Activated T-helper 17 cell treated with anti-CD3 and anti-CD28 coated beads, Interleukin-2, amount 50 U/mL, for 72 hours (primary cell): ENCODE measurements at regions not wholly inside any gene's neighbourhood (a gene's known extent, or its start where the extent isn't known, plus 50 kb on each side); places are given as distances from the start of the nearest gene placed in this dataset.

ENCODE experiments used
- ATAC-seq: fragments of 150-1000 bp; cut with Tn5 transposase; replicated peaks from 2 replicates; pipeline ENCODE4 v1.10.0; 2021; ENCODE audit warnings: mild to moderate bottlenecking, moderate library complexity
- H3K27ac Mint-ChIP-seq: one replicate; pipeline ENCODE4 v1.8.0; 2022; ENCODE audit warnings: mixed read lengths
- H3K27me3 Mint-ChIP-seq: one replicate; pipeline ENCODE4 v1.8.0; 2022; ENCODE audit warnings: mixed read lengths
- H3K36me3 Mint-ChIP-seq: one replicate; pipeline ENCODE4 v1.8.0; 2022; ENCODE audit warnings: low read depth, mild to moderate bottlenecking, mixed read lengths
- H3K4me1 Mint-ChIP-seq: one replicate; pipeline ENCODE4 v1.8.0; 2022; ENCODE audit warnings: mixed read lengths
- H3K4me3 Mint-ChIP-seq: one replicate; pipeline ENCODE4 v1.8.0; 2022; ENCODE audit warnings: mild to moderate bottlenecking, mixed read lengths
- H3K9me3 Mint-ChIP-seq: one replicate; pipeline ENCODE4 v1.8.0; 2022; ENCODE audit warnings: mixed read lengths

- Mint-ChIP-seq H3K27ac (peak overlapping the region; percentile 55), H3K9me3 (peaks cover 16% of the 10 kb centered on the region)
- peak; percentile 96 for ATAC-seq
Observed at GRCh38 chr10:117653170-117653515, 110.6 kb downstream of the EMX2 start.

GRCh38 chr10:117654105-117654504 lies 111.6 kb downstream of the EMX2 start:
- Mint-ChIP-seq H3K4me3 (no peak overlapping the region), H3K36me3 (no peaks in the 10 kb centered on the region), H3K4me1 (no peaks in the 10 kb centered on the region), H3K27ac (no peak overlapping the region), H3K27me3 (peaks cover 16% of the 10 kb centered on the region), H3K9me3 (peaks cover 16% of the 10 kb centered on the region)
- ATAC-seq: no peak

More at GRCh38 chr10:117653170-117653515, 110.6 kb downstream of the EMX2 start:
- no peaks in the 10 kb centered on the region for H3K4me1 Mint-ChIP-seq
- no peaks in the 10 kb centered on the region for H3K36me3 Mint-ChIP-seq
- H3K4me3 Mint-ChIP-seq: no peak overlapping the region
- H3K27me3 Mint-ChIP-seq: peaks cover 16% of the 10 kb centered on the region

- peaks cover 15% of the 10 kb centered on the region for H3K27me3 Mint-ChIP-seq
- H3K9me3 Mint-ChIP-seq: peaks cover 4% of the 10 kb centered on the region
- peak; percentile 67 for ATAC-seq
- no peaks in the 10 kb centered on the region for H3K4me1 Mint-ChIP-seq
- no peak overlapping the region for H3K27ac Mint-ChIP-seq
- H3K36me3 Mint-ChIP-seq: no peaks in the 10 kb centered on the region
- no peak overlapping the region for H3K4me3 Mint-ChIP-seq
Observed at GRCh38 chr10:117656385-117657367, 114.1 kb downstream of the EMX2 start.

- no peak overlapping the region for H3K4me3 Mint-ChIP-seq
- H3K9me3 Mint-ChIP-seq: no peaks in the 10 kb centered on the region
- H3K36me3 Mint-ChIP-seq: no peaks in the 10 kb centered on the region
- H3K27me3 Mint-ChIP-seq: peaks cover 16% of the 10 kb centered on the region
- H3K4me1 Mint-ChIP-seq: no peaks in the 10 kb centered on the region
- no peak for ATAC-seq
- H3K27ac Mint-ChIP-seq: no peak overlapping the region
Observed at GRCh38 chr10:117661316-117661715, 118.8 kb downstream of the EMX2 start.

GRCh38 chr10:117662126-117662525 lies 119.6 kb downstream of the EMX2 start:
- peaks cover 17% of the 10 kb centered on the region for H3K27me3 Mint-ChIP-seq
- no peak overlapping the region for H3K27ac Mint-ChIP-seq
- no peaks in the 10 kb centered on the region for H3K36me3 Mint-ChIP-seq
- no peaks in the 10 kb centered on the region for H3K9me3 Mint-ChIP-seq
- no peak overlapping the region for H3K4me3 Mint-ChIP-seq
- no peaks in the 10 kb centered on the region for H3K4me1 Mint-ChIP-seq
- ATAC-seq: no peak

- Mint-ChIP-seq H3K9me3 (no peaks in the 10 kb centered on the region), H3K36me3 (no peaks in the 10 kb centered on the region), H3K27ac (no peak overlapping the region), H3K27me3 (peaks cover 18% of the 10 kb centered on the region), H3K4me1 (no peaks in the 10 kb centered on the region), H3K4me3 (no peak overlapping the region)
- ATAC-seq: no peak
Observed at GRCh38 chr10:117662751-117663540, 120.4 kb downstream of the EMX2 start.

- ATAC-seq: peak; percentile 76
- Mint-ChIP-seq H3K4me3 (no peak overlapping the region), H3K4me1 (no peaks in the 10 kb centered on the region), H3K27ac (no peak overlapping the region), H3K27me3 (peaks cover 18% of the 10 kb centered on the region), H3K9me3 (no peaks in the 10 kb centered on the region), H3K36me3 (no peaks in the 10 kb centered on the region)
Observed at GRCh38 chr10:117663750-117664149, 121.2 kb downstream of the EMX2 start.

- H3K4me1 Mint-ChIP-seq: no peaks in the 10 kb centered on the region
Observed at GRCh38 chr10:117664288-117664687, 121.7 kb downstream of the EMX2 start.

GRCh38 chr10:117666166-117666565 lies 123.6 kb downstream of the EMX2 start:
- H3K4me3 Mint-ChIP-seq: no peak overlapping the region
- no peaks in the 10 kb centered on the region for H3K4me1 Mint-ChIP-seq
- H3K27ac Mint-ChIP-seq: no peak overlapping the region
- no peaks in the 10 kb centered on the region for H3K9me3 Mint-ChIP-seq
- no peak for ATAC-seq
- peaks cover 11% of the 10 kb centered on the region for H3K27me3 Mint-ChIP-seq
- no peaks in the 10 kb centered on the region for H3K36me3 Mint-ChIP-seq

More at GRCh38 chr10:117664288-117664687, 121.7 kb downstream of the EMX2 start:
- ATAC-seq: no peak
- H3K36me3 Mint-ChIP-seq: no peaks in the 10 kb centered on the region
- no peak overlapping the region for H3K27ac Mint-ChIP-seq
- H3K9me3 Mint-ChIP-seq: no peaks in the 10 kb centered on the region
- no peak overlapping the region for H3K4me3 Mint-ChIP-seq
- H3K27me3 Mint-ChIP-seq: peaks cover 18% of the 10 kb centered on the region

GRCh38 chr10:117666965-117667364 lies 124.4 kb downstream of the EMX2 start:
- Mint-ChIP-seq H3K9me3 (no peaks in the 10 kb centered on the region), H3K36me3 (no peaks in the 10 kb centered on the region), H3K27me3 (peaks cover 11% of the 10 kb centered on the region), H3K4me3 (no peak overlapping the region), H3K4me1 (no peaks in the 10 kb centered on the region), H3K27ac (no peak overlapping the region)
- ATAC-seq: no peak

GRCh38 chr10:117667831-117668230 lies 125.3 kb downstream of the EMX2 start:
- H3K36me3 Mint-ChIP-seq: no peaks in the 10 kb centered on the region
- H3K9me3 Mint-ChIP-seq: no peaks in the 10 kb centered on the region
- ATAC-seq: no peak
- H3K27ac Mint-ChIP-seq: no peak overlapping the region
- H3K27me3 Mint-ChIP-seq: peaks cover 8% of the 10 kb centered on the region
- H3K4me3 Mint-ChIP-seq: no peak overlapping the region
- H3K4me1 Mint-ChIP-seq: no peaks in the 10 kb centered on the region

- no peak overlapping the region for H3K27ac Mint-ChIP-seq
- no peak overlapping the region for H3K4me3 Mint-ChIP-seq
- no peaks in the 10 kb centered on the region for H3K9me3 Mint-ChIP-seq
- H3K36me3 Mint-ChIP-seq: no peaks in the 10 kb centered on the region
- H3K27me3 Mint-ChIP-seq: peaks cover 8% of the 10 kb centered on the region
- no peak for ATAC-seq
- H3K4me1 Mint-ChIP-seq: no peaks in the 10 kb centered on the region
Observed at GRCh38 chr10:117668327-117669008, 125.9 kb downstream of the EMX2 start.

GRCh38 chr10:117669122-117669521 lies 126.6 kb downstream of the EMX2 start:
- no peak for ATAC-seq
- peaks cover 8% of the 10 kb centered on the region for H3K27me3 Mint-ChIP-seq
- no peaks in the 10 kb centered on the region for H3K36me3 Mint-ChIP-seq
- H3K4me1 Mint-ChIP-seq: no peaks in the 10 kb centered on the region
- no peak overlapping the region for H3K4me3 Mint-ChIP-seq
- no peaks in the 10 kb centered on the region for H3K9me3 Mint-ChIP-seq
- no peak overlapping the region for H3K27ac Mint-ChIP-seq

- H3K9me3 Mint-ChIP-seq: no peaks in the 10 kb centered on the region
- H3K27me3 Mint-ChIP-seq: peaks cover 5% of the 10 kb centered on the region
- no peak overlapping the region for H3K27ac Mint-ChIP-seq
- H3K4me1 Mint-ChIP-seq: no peaks in the 10 kb centered on the region
- no peak for ATAC-seq
- H3K4me3 Mint-ChIP-seq: no peak overlapping the region
- H3K36me3 Mint-ChIP-seq: no peaks in the 10 kb centered on the region
Observed at GRCh38 chr10:117670116-117670904, 127.8 kb downstream of the EMX2 start.
